ENCODE measurements at regions not wholly inside any gene's neighbourhood (a gene's known extent, or its start where the extent isn't known, plus 50 kb on each side); places are given as distances from the start of the nearest gene placed in this dataset.

DNA sequence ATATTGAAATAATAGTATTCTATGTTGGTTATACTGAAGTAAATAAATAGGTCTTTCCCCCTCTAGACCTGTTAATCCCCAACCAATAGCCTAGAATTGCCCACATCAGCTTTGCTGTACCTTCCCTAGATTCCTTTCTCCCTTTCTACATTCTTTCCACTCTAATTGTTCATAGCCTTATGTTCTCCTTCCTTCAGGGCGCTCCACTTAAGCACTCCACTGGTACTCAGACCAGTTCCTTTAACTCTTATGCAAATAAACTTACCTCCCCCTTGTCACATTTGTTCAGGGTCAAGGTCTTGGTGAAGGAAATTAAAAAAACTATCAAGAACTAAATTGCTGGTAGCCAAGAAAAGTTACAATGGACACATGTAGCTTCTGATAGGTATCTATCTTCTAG, 294.8 kb downstream of the UTP18 start:
- no peak for DNase-seq (ENCODE audit: low read depth in 2 of 2)

- DNase-seq (ENCODE audit: low read depth in 2 of 2): no peak
These were observed 299.4 kb downstream of the UTP18 start for GRCh38 chr17:51559778-51560177.

DNA sequence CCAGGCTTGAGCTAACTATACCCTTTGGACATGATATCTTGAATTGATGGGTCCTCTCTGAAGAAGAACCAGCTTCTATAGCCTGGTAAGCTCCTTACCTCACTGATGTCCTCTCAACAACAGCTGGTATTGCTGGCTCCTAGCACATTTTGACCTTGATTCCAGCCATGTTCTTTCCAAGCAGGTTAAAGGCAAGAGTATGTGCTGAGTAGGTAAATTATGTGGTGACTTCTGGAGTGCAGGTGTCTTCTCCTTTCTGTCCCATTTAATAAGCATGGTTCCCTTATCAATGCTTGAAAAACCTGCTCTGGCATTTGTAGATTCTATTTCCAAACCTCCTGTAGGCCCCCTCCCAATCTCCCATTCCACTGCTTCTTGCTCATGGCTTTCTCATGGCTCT, 300.1 kb downstream of the UTP18 start:
- no peak for DNase-seq (ENCODE audit: low read depth in 2 of 2)

- DNase-seq (ENCODE audit: low read depth in 2 of 2): no peak
These were observed 303.6 kb downstream of the UTP18 start for GRCh38 chr17:51563961-51564360.

- no peak for DNase-seq (ENCODE audit: low read depth in 2 of 2)
These were observed 311.8 kb downstream of the UTP18 start for GRCh38 chr17:51572115-51572514.
